ENCODE measurements at regions not wholly inside any gene's neighbourhood (a gene's known extent, or its start where the extent isn't known, plus 50 kb on each side); places are given as distances from the start of the nearest gene placed in this dataset.

- DNase-seq = peak; percentile 57
Measured at GRCh38 chr5:105782501-105782900, 1888.2 kb downstream of the EFNA5 start.

- DNase-seq = no peak
Measured at GRCh38 chr5:105773241-105773640, 1897.5 kb downstream of the EFNA5 start.

GRCh38 chr5:105767267-105767666, 1903.5 kb downstream of the EFNA5 start:
- DNase-seq = no peak

- no peak for DNase-seq
Measured at GRCh38 chr5:105762728-105763127, 1908.0 kb downstream of the EFNA5 start.

- peak; percentile 47 for DNase-seq
Measured at GRCh38 chr5:105754056-105754455, 1916.7 kb downstream of the EFNA5 start.

GRCh38 chr5:105752801-105753200, 1917.9 kb downstream of the EFNA5 start:
- DNase-seq = peak; percentile 47

GRCh38 chr5:105751908-105752307, 1918.8 kb downstream of the EFNA5 start:
- DNase-seq = peak; percentile 20

GRCh38 chr5:105745111-105745510, 1925.6 kb downstream of the EFNA5 start:
- no peak for DNase-seq

GRCh38 chr5:105740242-105740641, 1930.5 kb downstream of the EFNA5 start:
- no peak for DNase-seq

GRCh38 chr5:105739732-105740131, 1931.0 kb downstream of the EFNA5 start:
- DNase-seq = no peak

- DNase-seq = peak; percentile 47
Measured at GRCh38 chr5:105735704-105736103, 1935.0 kb downstream of the EFNA5 start.

GRCh38 chr5:105730982-105731381, 1939.8 kb downstream of the EFNA5 start:
- no peak for DNase-seq

- no peak for DNase-seq
Measured at GRCh38 chr5:105726093-105726492, 1944.6 kb downstream of the EFNA5 start.

GRCh38 chr5:105708442-105708841, 1962.3 kb downstream of the EFNA5 start:
- DNase-seq = no peak

GRCh38 chr5:105702323-105702722, 1968.4 kb downstream of the EFNA5 start:
- no peak for DNase-seq

- no peak for DNase-seq
Measured at GRCh38 chr5:105696440-105696839, 1974.3 kb downstream of the EFNA5 start.

GRCh38 chr5:105695941-105696340, 1974.8 kb downstream of the EFNA5 start:
- DNase-seq = no peak

- DNase-seq = no peak
Measured at GRCh38 chr5:105689596-105689995, 1981.1 kb downstream of the EFNA5 start.

GRCh38 chr5:105688227-105688792, 1982.4 kb downstream of the EFNA5 start:
- no peak for DNase-seq

GRCh38 chr5:105687493-105687892, 1983.2 kb downstream of the EFNA5 start:
- no peak for DNase-seq

- DNase-seq = no peak
Measured at GRCh38 chr5:105685884-105686283, 1984.9 kb downstream of the EFNA5 start.

- DNase-seq = peak; percentile 34
Measured at GRCh38 chr5:105684799-105685198, 1985.9 kb downstream of the EFNA5 start.

- no peak for DNase-seq
Measured at GRCh38 chr5:105680858-105681475, 1989.8 kb downstream of the EFNA5 start.

- DNase-seq = no peak
Measured at GRCh38 chr5:105677291-105677690, 1993.4 kb downstream of the EFNA5 start.

GRCh38 chr5:105670596-105670995, 2000.1 kb downstream of the EFNA5 start:
- DNase-seq = no peak
